Activated CD4-positive, CD25-positive, alpha-beta regulatory T cell treated with anti-CD3 and anti-CD28 coated beads, Interleukin-2, amount 50 U/mL, for 72 hours (primary cell): ENCODE measurements at regions not wholly inside any gene's neighbourhood (a gene's known extent, or its start where the extent isn't known, plus 50 kb on each side); places are given as distances from the start of the nearest gene placed in this dataset.

ENCODE experiments used
- DNase-seq: peaks from one replicate; pipeline ENCODE4 v3.0.0; 2021

- DNase-seq, result no peak
These were observed 238.4 kb downstream of the CDCA7 start for GRCh38 chr2:173593109-173593508.

- no peak for DNase-seq
These were observed 241.6 kb downstream of the CDCA7 start for GRCh38 chr2:173596244-173596643.

GRCh38 chr2:173598525-173598924 lies 243.9 kb downstream of the CDCA7 start:
- DNase-seq, result no peak

- DNase-seq, result no peak
These were observed 245.2 kb downstream of the CDCA7 start for GRCh38 chr2:173599821-173600359.

GRCh38 chr2:173602153-173602795 lies 247.6 kb downstream of the CDCA7 start:
- DNase-seq, result no peak

GRCh38 chr2:173605994-173606393 lies 251.3 kb downstream of the CDCA7 start:
- DNase-seq, result no peak

- DNase-seq, result no peak
These were observed 252.1 kb downstream of the CDCA7 start for GRCh38 chr2:173606619-173607248.

- DNase-seq, result no peak
These were observed 253.1 kb downstream of the CDCA7 start for GRCh38 chr2:173607606-173608311.

GRCh38 chr2:173611121-173611520 lies 256.4 kb downstream of the CDCA7 start:
- DNase-seq, result no peak

GRCh38 chr2:173612354-173612753 lies 257.7 kb downstream of the CDCA7 start:
- DNase-seq, result no peak

- no peak for DNase-seq
These were observed 258.7 kb downstream of the CDCA7 start for GRCh38 chr2:173613386-173613785.

- DNase-seq, result no peak
These were observed 259.7 kb downstream of the CDCA7 start for GRCh38 chr2:173614265-173614930.

GRCh38 chr2:173623438-173624319 lies 269.0 kb downstream of the CDCA7 start:
- DNase-seq, result no peak

- DNase-seq, result no peak
These were observed 270.6 kb downstream of the CDCA7 start for GRCh38 chr2:173625315-173625714.

GRCh38 chr2:173629076-173629475 lies 274.4 kb downstream of the CDCA7 start:
- DNase-seq, result no peak

GRCh38 chr2:173630425-173631126 lies 275.9 kb downstream of the CDCA7 start:
- DNase-seq, result no peak

- no peak for DNase-seq
These were observed 276.4 kb downstream of the CDCA7 start for GRCh38 chr2:173631127-173631460.

GRCh38 chr2:173644146-173644545 lies 289.5 kb downstream of the CDCA7 start:
- DNase-seq, result no peak

GRCh38 chr2:173647681-173648311 lies 293.1 kb downstream of the CDCA7 start:
- no peak for DNase-seq

GRCh38 chr2:173648816-173649215 lies 294.1 kb downstream of the CDCA7 start:
- DNase-seq, result no peak

- no peak for DNase-seq
These were observed 295.0 kb downstream of the CDCA7 start for GRCh38 chr2:173649527-173650219.
